ENCODE measurements at regions not wholly inside any gene's neighbourhood (a gene's known extent, or its start where the extent isn't known, plus 50 kb on each side); places are given as distances from the start of the nearest gene placed in this dataset.
"Not testable (repeated sequence)": the region's sequence is repeated elsewhere in the genome, so short reads cannot be mapped to it uniquely, and the experiment has no call there.

- DNase-seq, result no peak
Measured at GRCh38 chr3:101134331-101134730, 141.1 kb upstream of the ABI3BP start.

GRCh38 chr3:101133652-101134051, 140.4 kb upstream of the ABI3BP start:
- no peak for DNase-seq

GRCh38 chr3:101133197-101133596, 140.0 kb upstream of the ABI3BP start:
- DNase-seq, result not testable (repeated sequence)

- no peak for DNase-seq
Measured at GRCh38 chr3:101131767-101132166, 138.5 kb upstream of the ABI3BP start.

- DNase-seq, result no peak
Measured at GRCh38 chr3:101128786-101129185, 135.6 kb upstream of the ABI3BP start.

GRCh38 chr3:101128001-101128400, 134.8 kb upstream of the ABI3BP start:
- DNase-seq, result no peak

GRCh38 chr3:101124125-101124524, 130.9 kb upstream of the ABI3BP start:
- DNase-seq, result no peak

GRCh38 chr3:101123081-101123480, 129.9 kb upstream of the ABI3BP start:
- DNase-seq, result no peak

- no peak for DNase-seq
Measured at GRCh38 chr3:101122681-101123080, 129.5 kb upstream of the ABI3BP start.

- DNase-seq, result no peak
Measured at GRCh38 chr3:101120039-101120438, 126.8 kb upstream of the ABI3BP start.

- no peak for DNase-seq
Measured at GRCh38 chr3:101119535-101119934, 126.3 kb upstream of the ABI3BP start.

GRCh38 chr3:101117980-101118379, 124.8 kb upstream of the ABI3BP start:
- no peak for DNase-seq

GRCh38 chr3:101117465-101117864, 124.2 kb upstream of the ABI3BP start:
- DNase-seq, result no peak

GRCh38 chr3:101110295-101110694, 117.1 kb upstream of the ABI3BP start:
- not testable (repeated sequence) for DNase-seq

GRCh38 chr3:101104321-101104720, 111.1 kb upstream of the ABI3BP start:
- no peak for DNase-seq

- DNase-seq, result no peak
Measured at GRCh38 chr3:101102678-101103296, 109.6 kb upstream of the ABI3BP start.

- DNase-seq, result no peak
Measured at GRCh38 chr3:101100361-101101009, 107.3 kb upstream of the ABI3BP start.

GRCh38 chr3:101099791-101100190, 106.6 kb upstream of the ABI3BP start:
- DNase-seq, result no peak

- no peak for DNase-seq
Measured at GRCh38 chr3:101096444-101096843, 103.2 kb upstream of the ABI3BP start.

- no peak for DNase-seq
Measured at GRCh38 chr3:101095693-101096430, 102.6 kb upstream of the ABI3BP start.

- DNase-seq, result no peak
Measured at GRCh38 chr3:101091489-101091888, 98.3 kb upstream of the ABI3BP start.

GRCh38 chr3:101085752-101086151, 92.5 kb upstream of the ABI3BP start:
- no peak for DNase-seq

- no peak for DNase-seq
Measured at GRCh38 chr3:101084404-101084803, 91.2 kb upstream of the ABI3BP start.

- no peak for DNase-seq
Measured at GRCh38 chr3:101081999-101082398, 88.8 kb upstream of the ABI3BP start.

Measured in NCI-H526 treated with DMSO at 0.1 percent for 48 hours (cell line).